ENCODE measurements at regions not wholly inside any gene's neighbourhood (a gene's known extent, or its start where the extent isn't known, plus 50 kb on each side); places are given as distances from the start of the nearest gene placed in this dataset.

DNA sequence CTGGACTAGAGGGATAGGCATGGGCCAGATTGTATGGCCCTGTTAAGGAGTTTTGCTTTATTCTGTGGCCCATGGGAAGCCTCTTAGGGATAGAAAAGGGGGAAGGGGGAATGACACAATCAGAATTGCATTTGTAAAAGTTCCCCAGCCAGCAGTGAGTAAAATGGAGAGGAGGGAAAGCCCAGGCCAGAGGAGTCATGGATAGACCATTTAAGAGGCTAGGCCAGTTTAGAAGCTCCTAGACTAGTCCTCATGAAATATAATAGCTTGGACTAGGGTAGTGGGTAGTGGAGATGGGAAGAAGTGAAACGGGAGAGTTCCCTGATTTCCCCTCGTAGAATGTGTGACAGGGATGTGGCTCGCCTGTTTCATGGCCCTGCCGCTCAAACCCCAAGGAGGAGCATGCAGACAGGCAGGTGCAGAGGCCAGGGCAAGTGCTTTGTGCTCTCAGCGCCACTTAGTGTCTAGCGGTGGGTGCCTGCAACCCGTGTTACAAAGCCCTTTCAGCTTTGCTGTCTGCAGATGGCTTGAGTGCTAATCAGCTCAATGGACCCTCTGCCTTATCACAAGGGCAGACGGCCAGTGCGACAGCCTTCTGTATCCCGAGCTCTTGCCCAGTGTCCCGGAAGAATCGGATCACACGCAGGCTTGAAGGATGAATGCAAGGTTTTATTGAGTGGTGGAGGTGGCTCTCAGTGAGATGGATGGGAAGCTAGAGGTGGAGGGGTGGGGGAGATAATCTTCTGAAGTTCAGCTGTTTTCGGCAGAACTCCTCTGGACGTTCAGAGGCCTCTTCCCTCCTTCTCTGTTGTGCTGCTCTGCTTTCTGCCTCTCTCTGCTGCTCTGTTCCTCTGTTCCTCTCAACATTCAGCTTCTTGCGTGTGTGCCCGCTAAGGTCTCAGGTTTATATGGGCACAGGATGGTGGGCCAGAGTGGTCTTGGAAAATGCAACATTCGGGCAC, 141.1 kb downstream of the CEP57L1 start (continued):
- TF ChIP-seq MNT (conservative IDR thresholded peaks at IDR 0.05) (0 out of 4 replicates have a peak, but pooled peaks of 1 of the 2 experiments have one; percentile 10), SMAD4 (CRISPR knock-in tag; conservative IDR thresholded peaks at IDR 0.05) (peak; percentile 83), WHSC1 (IDR thresholded peaks at IDR 0.05; ENCODE audit: low read length) (peak; percentile 43), GATAD2A (IDR thresholded peaks at IDR 0.05) (0 out of 2 replicates have a peak, but pooled peaks have one; percentile 12), FOXK1 (CRISPR knock-in tag; IDR thresholded peaks at IDR 0.05; ENCODE audit: borderline replicate concordance) (0 out of 2 replicates have a peak, but pooled peaks have one; percentile 60), TAL1 (IDR thresholded peaks at IDR 0.05) (peak; percentile 70), HDAC1 (IDR thresholded peaks at IDR 0.05) (0 out of 4 replicates have a peak, but pooled peaks of 1 of the 2 experiments have one; percentile 10), ZNF75A (CRISPR knock-in tag; IDR thresholded peaks at IDR 0.05) (no peak), SMC3 (conservative IDR thresholded peaks at IDR 0.05; ENCODE audit: insufficient read depth, low read depth, low read length) (peak; percentile 34), RCOR1 (IDR thresholded peaks at IDR 0.05; ENCODE audit: borderline replicate concordance in 1 of 2, low read depth in 2 of 2, low read length in 2 of 2) (peak in 1 of 2 experiments; percentile 65; a peak in 2 of 4 replicates), ZNF318 (IDR thresholded peaks at IDR 0.05; ENCODE audit: borderline replicate concordance in 1 of 2, low read depth in 1 of 2) (no peak), NFE2 (IDR thresholded peaks at IDR 0.05; ENCODE audit: low read depth) (no peak)
- TF ChIP-seq, protein P1, sequence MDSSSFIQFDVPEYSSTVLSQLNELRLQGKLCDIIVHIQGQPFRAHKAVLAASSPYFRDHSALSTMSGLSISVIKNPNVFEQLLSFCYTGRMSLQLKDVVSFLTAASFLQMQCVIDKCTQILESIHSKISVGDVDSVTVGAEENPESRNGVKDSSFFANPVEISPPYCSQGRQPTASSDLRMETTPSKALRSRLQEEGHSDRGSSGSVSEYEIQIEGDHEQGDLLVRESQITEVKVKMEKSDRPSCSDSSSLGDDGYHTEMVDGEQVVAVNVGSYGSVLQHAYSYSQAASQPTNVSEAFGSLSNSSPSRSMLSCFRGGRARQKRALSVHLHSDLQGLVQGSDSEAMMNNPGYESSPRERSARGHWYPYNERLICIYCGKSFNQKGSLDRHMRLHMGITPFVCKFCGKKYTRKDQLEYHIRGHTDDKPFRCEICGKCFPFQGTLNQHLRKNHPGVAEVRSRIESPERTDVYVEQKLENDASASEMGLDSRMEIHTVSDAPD (CRISPR knock-in tag; IDR thresholded peaks at IDR 0.05): no peak

All from K562 (cell line).